GM21367 (cell line): ENCODE measurements at regions not wholly inside any gene's neighbourhood (a gene's known extent, or its start where the extent isn't known, plus 50 kb on each side); places are given as distances from the start of the nearest gene placed in this dataset.

ENCODE experiments used
- ATAC-seq: cut with Tn5 transposase; IDR thresholded peaks from one replicate; pipeline ENCODE4 v1.9.1; 2021; ENCODE audit not compliant: unreplicated experiment

- no peak for ATAC-seq
These were observed 493.6 kb upstream of the RIOK2 start for GRCh38 chr5:97676608-97677007.

- ATAC-seq = no peak
These were observed 511.0 kb upstream of the RIOK2 start for GRCh38 chr5:97694091-97694490.

GRCh38 chr5:97714424-97714823 is 531.4 kb upstream of the RIOK2 start:
- ATAC-seq = no peak

- ATAC-seq = no peak
These were observed 543.1 kb upstream of the RIOK2 start for GRCh38 chr5:97726106-97726505.

GRCh38 chr5:97728920-97729319 is 545.9 kb upstream of the RIOK2 start:
- no peak for ATAC-seq

GRCh38 chr5:97729938-97730337 is 546.9 kb upstream of the RIOK2 start:
- no peak for ATAC-seq

GRCh38 chr5:97735209-97735608 is 552.2 kb upstream of the RIOK2 start:
- ATAC-seq = no peak

GRCh38 chr5:97737608-97738007 is 554.6 kb upstream of the RIOK2 start:
- no peak for ATAC-seq

GRCh38 chr5:97745817-97746216 is 562.8 kb upstream of the RIOK2 start:
- no peak for ATAC-seq

- ATAC-seq = no peak
These were observed 567.5 kb upstream of the RIOK2 start for GRCh38 chr5:97750576-97750975.

- no peak for ATAC-seq
These were observed 568.5 kb upstream of the RIOK2 start for GRCh38 chr5:97751540-97751939.

GRCh38 chr5:97752871-97753270 is 569.8 kb upstream of the RIOK2 start:
- ATAC-seq = no peak

GRCh38 chr5:97762483-97762882 is 579.4 kb upstream of the RIOK2 start:
- ATAC-seq = no peak

- no peak for ATAC-seq
These were observed 581.7 kb upstream of the RIOK2 start for GRCh38 chr5:97764700-97765099.

- no peak for ATAC-seq
These were observed 595.4 kb upstream of the RIOK2 start for GRCh38 chr5:97778451-97778850.

- ATAC-seq = no peak
These were observed 605.3 kb upstream of the RIOK2 start for GRCh38 chr5:97788369-97788768.

- ATAC-seq = no peak
These were observed 615.0 kb upstream of the RIOK2 start for GRCh38 chr5:97797994-97798451.

- ATAC-seq = no peak
These were observed 618.4 kb upstream of the RIOK2 start for GRCh38 chr5:97801461-97801860.

GRCh38 chr5:97820138-97820537 is 637.1 kb upstream of the RIOK2 start:
- no peak for ATAC-seq

GRCh38 chr5:97832645-97833296 is 649.7 kb upstream of the RIOK2 start:
- ATAC-seq = no peak

GRCh38 chr5:97834561-97834960 is 651.5 kb upstream of the RIOK2 start:
- no peak for ATAC-seq

- no peak for ATAC-seq
These were observed 652.1 kb upstream of the RIOK2 start for GRCh38 chr5:97835112-97835511.

- ATAC-seq = no peak
These were observed 653.8 kb upstream of the RIOK2 start for GRCh38 chr5:97836816-97837215.
